HUES48 (cell line): ENCODE measurements at regions not wholly inside any gene's neighbourhood (a gene's known extent, or its start where the extent isn't known, plus 50 kb on each side); places are given as distances from the start of the nearest gene placed in this dataset.
"Not testable (repeated sequence)": the region's sequence is repeated elsewhere in the genome, so short reads cannot be mapped to it uniquely, and the experiment has no call there.

Source experiments
- H3K27ac ChIP-seq: one replicate; pipeline ENCODE4 v1.7.0; 2013; ENCODE audit warnings: low read depth, low read length, inconsistent platforms
- H3K27me3 ChIP-seq: 2 replicates; pipeline ENCODE4 v1.6.1; 2013; ENCODE audit warnings: mild to moderate bottlenecking, low read length; ENCODE audit not compliant: control insufficient read depth, insufficient read depth
- H3K36me3 ChIP-seq: 2 replicates; pipeline ENCODE4 v1.6.1; 2013; ENCODE audit warnings: low read length; ENCODE audit not compliant: control insufficient read depth, insufficient read depth
- H3K4me1 ChIP-seq: 2 replicates; pipeline ENCODE4 v1.6.1; 2013; ENCODE audit warnings: mild to moderate bottlenecking, low read length; ENCODE audit not compliant: control insufficient read depth, insufficient read depth
- H3K4me3 ChIP-seq: 2 replicates; pipeline ENCODE4 v1.5.1; 2013; ENCODE audit warnings: mild to moderate bottlenecking, low read depth, low read length
- H3K9ac ChIP-seq: 2 replicates; pipeline ENCODE4 v1.6.1; 2013; ENCODE audit warnings: mild to moderate bottlenecking, low read depth, low read length, moderate library complexity
- H3K9me3 ChIP-seq: 2 replicates; pipeline ENCODE4 v1.6.1; 2013; ENCODE audit warnings: low read length; ENCODE audit not compliant: control insufficient read depth, insufficient read depth

- Histone ChIP-seq H3K27me3 (no peaks in the 10 kb centered on the region), H3K9me3 (peaks cover 9% of the 10 kb centered on the region; the same call in 1 of the 2 replicates), H3K9ac (no peak overlapping the region), H3K4me1 (no peaks in the 10 kb centered on the region), H3K36me3 (no peaks in the 10 kb centered on the region), H3K4me3 (no peak overlapping the region), H3K27ac (no peak overlapping the region)
Observed at GRCh38 chr1:232333419-232333767, 296.5 kb downstream of the SIPA1L2 start.

- H3K36me3 ChIP-seq, H3K4me3 ChIP-seq, H3K4me1 ChIP-seq, H3K9me3 ChIP-seq, H3K9ac ChIP-seq, H3K27me3 ChIP-seq, H3K27ac ChIP-seq: not testable (repeated sequence)
Observed at GRCh38 chr1:232332710-232333418, 297.1 kb downstream of the SIPA1L2 start.

- H3K9me3 ChIP-seq = peaks cover 9% of the 10 kb centered on the region; the same call in 1 of the 2 replicates
- no peaks in the 10 kb centered on the region for H3K36me3 ChIP-seq
- H3K4me1 ChIP-seq = no peaks in the 10 kb centered on the region
- no peak overlapping the region for H3K4me3 ChIP-seq
- no peak overlapping the region for H3K27ac ChIP-seq
- H3K27me3 ChIP-seq = no peaks in the 10 kb centered on the region
- no peak overlapping the region for H3K9ac ChIP-seq
Observed at GRCh38 chr1:232329103-232329813, 300.7 kb downstream of the SIPA1L2 start.

- Histone ChIP-seq H3K9ac (no peak overlapping the region), H3K4me1 (no peaks in the 10 kb centered on the region), H3K4me3 (no peak overlapping the region), H3K9me3 (peaks cover 9% of the 10 kb centered on the region; the same call in 1 of the 2 replicates), H3K27ac (no peak overlapping the region), H3K36me3 (no peaks in the 10 kb centered on the region), H3K27me3 (no peaks in the 10 kb centered on the region)
Observed at GRCh38 chr1:232328486-232329102, 301.3 kb downstream of the SIPA1L2 start.

GRCh38 chr1:232327899-232328298, 302.0 kb downstream of the SIPA1L2 start:
- Histone ChIP-seq H3K4me3 (no peak overlapping the region), H3K27me3 (no peaks in the 10 kb centered on the region), H3K9me3 (peaks cover 9% of the 10 kb centered on the region; the same call in 1 of the 2 replicates), H3K4me1 (no peaks in the 10 kb centered on the region), H3K36me3 (no peaks in the 10 kb centered on the region), H3K27ac (no peak overlapping the region), H3K9ac (no peak overlapping the region)

- Histone ChIP-seq H3K27me3 (no peaks in the 10 kb centered on the region), H3K27ac (no peak overlapping the region), H3K36me3 (no peaks in the 10 kb centered on the region), H3K9ac (no peak overlapping the region), H3K4me3 (no peak overlapping the region), H3K9me3 (peaks cover 9% of the 10 kb centered on the region; the same call in 1 of the 2 replicates), H3K4me1 (no peaks in the 10 kb centered on the region)
Observed at GRCh38 chr1:232327269-232327668, 302.7 kb downstream of the SIPA1L2 start.

- Histone ChIP-seq H3K9ac (no peak overlapping the region), H3K27ac (no peak overlapping the region), H3K4me1 (no peaks in the 10 kb centered on the region), H3K4me3 (no peak overlapping the region), H3K9me3 (no peaks in the 10 kb centered on the region), H3K36me3 (no peaks in the 10 kb centered on the region), H3K27me3 (no peaks in the 10 kb centered on the region)
Observed at GRCh38 chr1:232322162-232322734, 307.7 kb downstream of the SIPA1L2 start.

GRCh38 chr1:232319518-232320210, 310.3 kb downstream of the SIPA1L2 start:
- H3K9me3 ChIP-seq = no peaks in the 10 kb centered on the region
- H3K9ac ChIP-seq = no peak overlapping the region
- no peaks in the 10 kb centered on the region for H3K4me1 ChIP-seq
- H3K36me3 ChIP-seq = no peaks in the 10 kb centered on the region
- no peak overlapping the region for H3K4me3 ChIP-seq
- H3K27ac ChIP-seq = no peak overlapping the region
- H3K27me3 ChIP-seq = no peaks in the 10 kb centered on the region

GRCh38 chr1:232319072-232319471, 310.9 kb downstream of the SIPA1L2 start:
- Histone ChIP-seq H3K27me3 (no peaks in the 10 kb centered on the region), H3K36me3 (no peaks in the 10 kb centered on the region), H3K9ac (no peak overlapping the region), H3K27ac (no peak overlapping the region), H3K9me3 (no peaks in the 10 kb centered on the region), H3K4me1 (no peaks in the 10 kb centered on the region), H3K4me3 (no peak overlapping the region)

GRCh38 chr1:232318143-232318542, 311.8 kb downstream of the SIPA1L2 start:
- H3K4me1 ChIP-seq = no peaks in the 10 kb centered on the region
- no peak overlapping the region for H3K9ac ChIP-seq
- no peaks in the 10 kb centered on the region for H3K36me3 ChIP-seq
- no peaks in the 10 kb centered on the region for H3K27me3 ChIP-seq
- no peaks in the 10 kb centered on the region for H3K9me3 ChIP-seq
- H3K4me3 ChIP-seq = no peak overlapping the region
- no peak overlapping the region for H3K27ac ChIP-seq
